ENCODE measurements at regions not wholly inside any gene's neighbourhood (a gene's known extent, or its start where the extent isn't known, plus 50 kb on each side); places are given as distances from the start of the nearest gene placed in this dataset.

DNA sequence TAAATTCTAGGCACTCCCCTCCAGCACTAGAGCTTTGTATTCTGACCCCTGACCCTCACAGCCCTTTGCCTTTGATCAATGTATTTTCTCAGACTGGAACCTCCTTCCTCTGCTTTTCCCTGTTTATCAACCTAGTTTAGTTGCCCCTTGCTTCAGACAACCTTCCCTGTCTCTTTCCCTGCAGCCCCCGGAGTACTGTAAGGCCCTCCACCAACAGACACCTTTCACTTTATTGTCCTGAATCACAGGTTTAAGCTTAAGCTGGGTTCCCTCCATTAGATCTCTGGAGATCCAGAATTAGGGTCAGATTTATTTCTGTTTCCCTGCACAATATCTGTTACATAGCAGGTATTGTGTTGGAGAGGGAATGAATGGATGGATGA is 140.2 kb downstream of the DDX1 start:
- Histone ChIP-seq H3K27ac (no peak overlapping the region), H3K4me2 (no peak overlapping the region; the same call in 2 of the 3 replicates), H3K4me1 (peaks cover 44% of the 10 kb centered on the region), H3K9me3 (no peaks in the 10 kb centered on the region), H3K4me3 (no peak overlapping the region)
- ATAC-seq (no peak), DNase-seq (ENCODE audit: low read depth in 1 of 2, low spot score in 1 of 2) (no peak), FAIRE-seq (no peak)
- 82% methylated on average over 1 of the region's 1 CpG for whole genome bisulfite sequencing (ENCODE audit: missing lambda C conversion rate)
- ChIA-PET POLR2A (no interaction called here), CTCF (interaction anchor here (0.9 to 1.3 kb wide), 4 partner anchors 12 to 550 kb away, joined by 3 to 8 read pairs (median 4); no protein-coding TSS in a partner anchor)
- TF ChIP-seq TP53 (CRISPR knock-in tag; IDR thresholded peaks at IDR 0.05), result no peak
- TF ChIP-seq RARB (CRISPR knock-in tag; IDR thresholded peaks at IDR 0.05), result no peak
- no peak for TF ChIP-seq RCOR1 (IDR thresholded peaks at IDR 0.05; ENCODE audit: low read depth, low read length)
- no peak for TF ChIP-seq ESRRA (IDR thresholded peaks at IDR 0.05; ENCODE audit: borderline replicate concordance, low read length)
- TF ChIP-seq ZSCAN20 (CRISPR knock-in tag; IDR thresholded peaks at IDR 0.05), result no peak

DNA sequence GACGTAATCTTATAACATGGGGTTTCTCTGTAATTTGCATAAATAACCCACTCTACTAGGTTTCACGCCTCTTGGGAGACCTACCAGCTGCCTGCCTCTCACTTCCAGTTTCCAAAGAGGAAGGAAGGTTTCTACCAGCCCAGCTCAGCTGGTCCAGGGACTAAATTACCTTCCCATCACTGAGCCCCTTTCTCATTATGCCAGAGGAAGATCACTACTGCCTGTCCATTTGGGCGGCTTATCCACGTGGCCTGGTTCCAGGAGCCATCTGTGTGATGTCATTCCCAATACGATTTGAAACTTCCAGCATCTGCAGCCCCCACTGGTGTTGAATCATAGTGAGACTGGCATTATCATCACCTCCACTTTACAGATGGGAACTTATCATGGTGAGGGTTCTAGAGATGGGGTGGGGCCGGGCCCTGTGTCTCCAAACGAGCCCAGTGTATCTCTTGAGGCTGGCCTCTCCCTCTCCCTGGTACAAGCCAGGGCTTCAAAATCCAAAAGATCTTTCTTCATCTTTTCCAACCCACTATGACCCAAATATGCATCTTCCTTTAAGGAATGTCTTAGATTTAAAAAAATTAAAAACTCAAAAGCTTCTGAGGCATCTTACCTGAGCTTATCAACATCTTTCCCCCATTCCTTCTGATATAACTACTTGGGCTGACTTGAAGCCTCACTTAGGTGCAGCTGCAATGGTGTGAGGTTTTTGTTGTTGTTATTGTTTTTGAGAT is 140.8 kb downstream of the DDX1 start:
- Histone ChIP-seq H3K4me3 (no peak overlapping the region), H3K27ac (no peak overlapping the region), H3K4me2 (peak overlapping the region; percentile 17; the same call in 1 of the 3 replicates), H3K9me3 (no peaks in the 10 kb centered on the region), H3K4me1 (peaks cover 44% of the 10 kb centered on the region)
- CTCF ChIA-PET, result interaction anchor here (1.3 kb wide), 2 partner anchors 12 to 16 kb away, joined by 4 to 8 read pairs; no protein-coding TSS in a partner anchor
- FAIRE-seq (no peak), DNase-seq (ENCODE audit: low read depth in 1 of 2, low spot score in 1 of 2) (no peak), ATAC-seq (no peak)
- WGBS (ENCODE audit: missing lambda C conversion rate), result 64% methylated on average over 7 of the region's 7 CpGs
- TF ChIP-seq CEBPB (IDR thresholded peaks at IDR 0.05), result 0 out of 4 replicates have a peak, but pooled peaks of 1 of the 2 experiments have one; percentile 16
- TF ChIP-seq, protein P1, sequence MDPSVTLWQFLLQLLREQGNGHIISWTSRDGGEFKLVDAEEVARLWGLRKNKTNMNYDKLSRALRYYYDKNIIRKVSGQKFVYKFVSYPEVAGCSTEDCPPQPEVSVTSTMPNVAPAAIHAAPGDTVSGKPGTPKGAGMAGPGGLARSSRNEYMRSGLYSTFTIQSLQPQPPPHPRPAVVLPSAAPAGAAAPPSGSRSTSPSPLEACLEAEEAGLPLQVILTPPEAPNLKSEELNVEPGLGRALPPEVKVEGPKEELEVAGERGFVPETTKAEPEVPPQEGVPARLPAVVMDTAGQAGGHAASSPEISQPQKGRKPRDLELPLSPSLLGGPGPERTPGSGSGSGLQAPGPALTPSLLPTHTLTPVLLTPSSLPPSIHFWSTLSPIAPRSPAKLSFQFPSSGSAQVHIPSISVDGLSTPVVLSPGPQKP (IDR thresholded peaks at IDR 0.05; ENCODE audit: low read depth, low read length), result no peak
- POLR2A ChIA-PET, result no interaction called here

DNA sequence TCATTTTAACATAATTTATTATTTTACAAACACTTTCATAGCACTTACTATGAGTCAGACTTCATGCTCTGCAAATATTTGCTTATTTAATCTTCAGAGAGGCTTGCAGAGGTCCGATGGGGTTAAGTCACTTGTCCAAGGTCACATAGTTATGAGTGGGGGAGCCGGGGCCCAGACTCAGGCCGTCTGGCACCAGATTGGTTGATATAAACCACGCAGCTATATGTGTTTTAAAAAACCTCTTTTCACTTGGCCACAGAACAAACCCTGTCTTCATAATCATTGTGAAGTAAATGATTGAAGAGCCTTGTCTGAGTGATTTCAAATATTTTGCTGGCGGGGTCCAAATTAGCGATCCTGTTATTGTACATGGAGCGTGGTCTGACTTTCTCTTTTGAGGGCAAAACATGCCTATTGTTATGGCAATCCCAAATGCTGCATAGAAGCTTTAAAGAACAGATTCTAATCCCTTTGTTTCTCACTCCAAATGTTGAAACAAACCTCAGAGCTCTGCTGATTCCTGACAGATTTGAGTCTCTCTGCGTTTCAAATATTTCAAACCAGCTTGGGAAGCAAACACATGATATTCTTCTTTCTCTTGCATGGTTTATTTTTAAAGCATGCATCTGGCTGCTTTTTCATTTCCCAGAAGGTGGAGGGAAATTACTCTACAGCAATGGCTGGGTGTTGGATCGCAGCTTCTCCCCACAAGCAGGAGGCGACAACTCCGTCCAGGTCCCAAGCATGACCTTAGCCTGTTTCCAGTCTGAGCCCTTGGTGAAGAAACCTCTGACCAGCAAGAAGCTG is 142.4 kb downstream of the DDX1 start:
- peak in 1 of 2 experiments; percentile 29 for DNase-seq (ENCODE audit: low read depth in 1 of 2, low spot score in 1 of 2)
- WGBS (ENCODE audit: missing lambda C conversion rate), result 48% methylated on average over 11 of the region's 11 CpGs
- Histone ChIP-seq H3K4me1 (peaks cover 44% of the 10 kb centered on the region), H3K27ac (no peak overlapping the region), H3K4me3 (no peak overlapping the region), H3K4me2 (peak overlapping the region; percentile 46), H3K9me3 (no peaks in the 10 kb centered on the region)
- POLR2A ChIA-PET, result no interaction called here
- FAIRE-seq, result no peak
- ATAC-seq, result peak in 1 of 2 experiments; percentile 6; a peak in 1 of 6 replicates
- CTCF ChIA-PET, result interaction anchor here (0.7 to 1.5 kb wide), 3 partner anchors 15 to 49 kb away, joined by 3 to 4 read pairs (median 3); no protein-coding TSS in a partner anchor
- TF ChIP-seq FOSL2 (IDR thresholded peaks at IDR 0.05) (peak; percentile 81), FOSL2 (CRISPR knock-in tag; IDR thresholded peaks at IDR 0.05) (peak; percentile 62), GATA3 (IDR thresholded peaks at IDR 0.05; ENCODE audit: borderline replicate concordance) (peak; percentile 72; the same call in 1 of the 2 replicates), BHLHE40 (IDR thresholded peaks at IDR 0.05; ENCODE audit: low read depth, low read length) (no peak), JUNB (IDR thresholded peaks at IDR 0.05) (peak; percentile 88), EHMT2 (IDR thresholded peaks at IDR 0.05; ENCODE audit: low read depth) (no peak), POLR2AphosphoS2 (conservative IDR thresholded peaks at IDR 0.05; ENCODE audit: low read length) (no peak), ZFP36 (IDR thresholded peaks at IDR 0.05; ENCODE audit: borderline replicate concordance, partially characterized antibody) (no peak), RAD21 (conservative IDR thresholded peaks at IDR 0.05 in 1 of 2, IDR thresholded peaks at IDR 0.05 in 1 of 2) (no peak; a peak in 1 of 5 replicates), MAFK (IDR thresholded peaks at IDR 0.05; ENCODE audit: partially characterized antibody) (no peak), EHF (CRISPR knock-in tag; IDR thresholded peaks at IDR 0.05) (no peak), TFCP2L1 (CRISPR knock-in tag; IDR thresholded peaks at IDR 0.05) (no peak), NR3C1 (IDR thresholded peaks at IDR 0.05) (no peak), ZC3H11A (IDR thresholded peaks at IDR 0.05) (no peak), HEYL (CRISPR knock-in tag; IDR thresholded peaks at IDR 0.05) (no peak), HOXB13 (CRISPR knock-in tag; IDR thresholded peaks at IDR 0.05; ENCODE audit: low read depth) (no peak), SREBF2 (IDR thresholded peaks at IDR 0.05) (no peak), NFE2L2 (conservative IDR thresholded peaks at IDR 0.05; ENCODE audit: low read length) (no peak), CEBPB (IDR thresholded peaks at IDR 0.05) (no peak; a peak in 1 of 4 replicates), SMC3 (IDR thresholded peaks at IDR 0.05) (no peak), ESRRA (IDR thresholded peaks at IDR 0.05; ENCODE audit: borderline replicate concordance, low read length) (peak; percentile 74; the same call in 1 of the 2 replicates), JUN (IDR thresholded peaks at IDR 0.05) (peak; percentile 38 to 40; a peak in 1 of 5 replicates)
- TF ChIP-seq, protein P2, sequence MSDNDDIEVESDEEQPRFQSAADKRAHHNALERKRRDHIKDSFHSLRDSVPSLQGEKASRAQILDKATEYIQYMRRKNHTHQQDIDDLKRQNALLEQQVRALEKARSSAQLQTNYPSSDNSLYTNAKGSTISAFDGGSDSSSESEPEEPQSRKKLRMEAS (IDR thresholded peaks at IDR 0.05), result 0 out of 2 replicates have a peak, but pooled peaks have one; percentile 23
- TF ChIP-seq, protein P3, sequence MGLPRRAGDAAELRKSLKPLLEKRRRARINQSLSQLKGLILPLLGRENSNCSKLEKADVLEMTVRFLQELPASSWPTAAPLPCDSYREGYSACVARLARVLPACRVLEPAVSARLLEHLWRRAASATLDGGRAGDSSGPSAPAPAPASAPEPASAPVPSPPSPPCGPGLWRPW (IDR thresholded peaks at IDR 0.05), result no peak
- TF ChIP-seq, protein P4, sequence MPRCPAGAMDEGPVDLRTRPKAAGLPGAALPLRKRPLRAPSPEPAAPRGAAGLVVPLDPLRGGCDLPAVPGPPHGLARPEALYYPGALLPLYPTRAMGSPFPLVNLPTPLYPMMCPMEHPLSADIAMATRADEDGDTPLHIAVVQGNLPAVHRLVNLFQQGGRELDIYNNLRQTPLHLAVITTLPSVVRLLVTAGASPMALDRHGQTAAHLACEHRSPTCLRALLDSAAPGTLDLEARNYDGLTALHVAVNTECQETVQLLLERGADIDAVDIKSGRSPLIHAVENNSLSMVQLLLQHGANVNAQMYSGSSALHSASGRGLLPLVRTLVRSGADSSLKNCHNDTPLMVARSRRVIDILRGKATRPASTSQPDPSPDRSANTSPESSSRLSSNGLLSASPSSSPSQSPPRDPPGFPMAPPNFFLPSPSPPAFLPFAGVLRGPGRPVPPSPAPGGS (IDR thresholded peaks at IDR 0.05), result peak; percentile 73; the same call in 1 of the 3 replicates
- TF ChIP-seq, protein P1 (IDR thresholded peaks at IDR 0.05; ENCODE audit: low read depth, low read length), result no peak

All from A549 (cell line).